ENCODE measurements at regions not wholly inside any gene's neighbourhood (a gene's known extent, or its start where the extent isn't known, plus 50 kb on each side); places are given as distances from the start of the nearest gene placed in this dataset.

DNA sequence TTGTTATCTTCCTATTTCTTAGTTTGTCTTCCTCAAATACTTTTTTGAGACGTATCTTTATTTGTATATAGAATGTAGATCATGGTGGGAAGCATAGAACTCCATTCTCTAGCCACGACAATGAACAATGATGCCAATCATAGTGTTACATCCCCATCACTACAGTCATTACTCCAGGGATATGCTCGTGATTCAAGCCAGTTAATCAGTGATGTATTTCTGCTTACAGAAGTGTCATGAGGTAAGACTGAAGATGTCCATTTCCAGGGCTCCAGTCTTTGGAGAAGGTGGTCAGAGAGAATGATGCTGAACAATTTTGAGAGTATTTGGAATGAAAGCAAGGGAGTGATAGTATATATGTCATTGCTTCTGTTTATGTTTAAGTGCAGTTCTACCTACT, 777.2 kb upstream of the TMEFF2 start:
- no peak for TF ChIP-seq POLR2AphosphoS5 (IDR thresholded peaks at IDR 0.05; ENCODE audit: low read depth, low read length)
- no peak for TF ChIP-seq POLR2A (IDR thresholded peaks at IDR 0.05; ENCODE audit: borderline replicate concordance, extremely low read depth, insufficient read depth, insufficient read length)
- TF ChIP-seq, protein P1, sequence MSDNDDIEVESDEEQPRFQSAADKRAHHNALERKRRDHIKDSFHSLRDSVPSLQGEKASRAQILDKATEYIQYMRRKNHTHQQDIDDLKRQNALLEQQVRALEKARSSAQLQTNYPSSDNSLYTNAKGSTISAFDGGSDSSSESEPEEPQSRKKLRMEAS (IDR thresholded peaks at IDR 0.05) = no peak
- no peak for TF ChIP-seq EZH2phosphoT487 (IDR thresholded peaks at IDR 0.05; ENCODE audit: borderline replicate concordance)
- TF ChIP-seq, protein P2, sequence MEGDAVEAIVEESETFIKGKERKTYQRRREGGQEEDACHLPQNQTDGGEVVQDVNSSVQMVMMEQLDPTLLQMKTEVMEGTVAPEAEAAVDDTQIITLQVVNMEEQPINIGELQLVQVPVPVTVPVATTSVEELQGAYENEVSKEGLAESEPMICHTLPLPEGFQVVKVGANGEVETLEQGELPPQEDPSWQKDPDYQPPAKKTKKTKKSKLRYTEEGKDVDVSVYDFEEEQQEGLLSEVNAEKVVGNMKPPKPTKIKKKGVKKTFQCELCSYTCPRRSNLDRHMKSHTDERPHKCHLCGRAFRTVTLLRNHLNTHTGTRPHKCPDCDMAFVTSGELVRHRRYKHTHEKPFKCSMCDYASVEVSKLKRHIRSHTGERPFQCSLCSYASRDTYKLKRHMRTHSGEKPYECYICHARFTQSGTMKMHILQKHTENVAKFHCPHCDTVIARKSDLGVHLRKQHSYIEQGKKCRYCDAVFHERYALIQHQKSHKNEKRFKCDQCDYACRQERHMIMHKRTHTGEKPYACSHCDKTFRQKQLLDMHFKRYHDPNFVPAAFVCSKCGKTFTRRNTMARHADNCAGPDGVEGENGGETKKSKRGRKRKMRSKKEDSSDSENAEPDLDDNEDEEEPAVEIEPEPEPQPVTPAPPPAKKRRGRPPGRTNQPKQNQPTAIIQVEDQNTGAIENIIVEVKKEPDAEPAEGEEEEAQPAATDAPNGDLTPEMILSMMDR (IDR thresholded peaks at IDR 0.05 in 2 of 3, conservative IDR thresholded peaks at IDR 0.05 in 1 of 3; ENCODE audit: borderline replicate concordance in 1 of 3, insufficient read depth in 1 of 3, low read depth in 2 of 3, low read length in 2 of 3) = no peak
- TF ChIP-seq, protein P3, sequence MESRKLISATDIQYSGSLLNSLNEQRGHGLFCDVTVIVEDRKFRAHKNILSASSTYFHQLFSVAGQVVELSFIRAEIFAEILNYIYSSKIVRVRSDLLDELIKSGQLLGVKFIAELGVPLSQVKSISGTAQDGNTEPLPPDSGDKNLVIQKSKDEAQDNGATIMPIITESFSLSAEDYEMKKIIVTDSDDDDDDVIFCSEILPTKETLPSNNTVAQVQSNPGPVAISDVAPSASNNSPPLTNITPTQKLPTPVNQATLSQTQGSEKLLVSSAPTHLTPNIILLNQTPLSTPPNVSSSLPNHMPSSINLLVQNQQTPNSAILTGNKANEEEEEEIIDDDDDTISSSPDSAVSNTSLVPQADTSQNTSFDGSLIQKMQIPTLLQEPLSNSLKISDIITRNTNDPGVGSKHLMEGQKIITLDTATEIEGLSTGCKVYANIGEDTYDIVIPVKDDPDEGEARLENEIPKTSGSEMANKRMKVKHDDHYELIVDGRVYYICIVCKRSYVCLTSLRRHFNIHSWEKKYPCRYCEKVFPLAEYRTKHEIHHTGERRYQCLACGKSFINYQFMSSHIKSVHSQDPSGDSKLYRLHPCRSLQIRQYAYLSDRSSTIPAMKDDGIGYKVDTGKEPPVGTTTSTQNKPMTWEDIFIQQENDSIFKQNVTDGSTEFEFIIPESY (IDR thresholded peaks at IDR 0.05; ENCODE audit: extremely low read depth, insufficient replicate concordance, low read length) = no peak
- TF ChIP-seq RAD21 (IDR thresholded peaks at IDR 0.05; ENCODE audit: low read depth) = no peak
- no peak for TF ChIP-seq EZH2 (IDR thresholded peaks at IDR 0.05)
- no peak for TF ChIP-seq JUND (IDR thresholded peaks at IDR 0.05)

Measured in HCT116 (cell line).